Frontal cortex (tissue), 3 donors: ENCODE measurements at regions not wholly inside any gene's neighbourhood (a gene's known extent, or its start where the extent isn't known, plus 50 kb on each side); places are given as distances from the start of the nearest gene placed in this dataset.
"Not testable (repeated sequence)": the region's sequence is repeated elsewhere in the genome, so short reads cannot be mapped to it uniquely, and the experiment has no call there.

Experiments used
- DNase-seq, 2 donors: peaks; one replicate each; pipeline ENCODE4 v3.0.0; 2012; ENCODE audit warnings: low spot score in 2 of 2
- FAIRE-seq: peaks from 2 replicates; lab custom pipeline; 2012; peaks lifted over from hg19 to GRCh38; lab: Jason Lieb, UNC
- donor health status: control.
- donor health status: control.
- donor health status: control.

- DNase-seq, result no peak
- FAIRE-seq, result no peak
Measured at GRCh38 chr1:19024532-19024931, 68.1 kb upstream of the IFFO2 start.

GRCh38 chr1:19023787-19024186 is 67.3 kb upstream of the IFFO2 start:
- DNase-seq, result no peak
- FAIRE-seq, result no peak

GRCh38 chr1:19021845-19022244 is 65.4 kb upstream of the IFFO2 start:
- FAIRE-seq, result no peak
- DNase-seq, result no peak

- FAIRE-seq, DNase-seq: not testable (repeated sequence)
Measured at GRCh38 chr1:19019288-19019687, 62.8 kb upstream of the IFFO2 start.

GRCh38 chr1:19015476-19015875 is 59.0 kb upstream of the IFFO2 start:
- DNase-seq (no peak), FAIRE-seq (no peak)

- FAIRE-seq (no peak), DNase-seq (no peak)
Measured at GRCh38 chr1:19014765-19015164, 58.3 kb upstream of the IFFO2 start.

GRCh38 chr1:19013826-19014548 is 57.5 kb upstream of the IFFO2 start:
- FAIRE-seq (no peak), DNase-seq (no peak)

GRCh38 chr1:19011845-19012231 is 55.4 kb upstream of the IFFO2 start:
- no peak for DNase-seq
- FAIRE-seq, result no peak

- FAIRE-seq (no peak), DNase-seq (peak in 1 of 2 donors; percentile 36)
Measured at GRCh38 chr1:19010995-19011844, 54.7 kb upstream of the IFFO2 start.

GRCh38 chr1:19010503-19010902 is 54.0 kb upstream of the IFFO2 start:
- DNase-seq (no peak), FAIRE-seq (no peak)

GRCh38 chr1:19009882-19010321 is 53.4 kb upstream of the IFFO2 start:
- no peak for DNase-seq
- no peak for FAIRE-seq

- DNase-seq (no peak), FAIRE-seq (no peak)
Measured at GRCh38 chr1:19009126-19009881, 52.8 kb upstream of the IFFO2 start.

- DNase-seq (no peak), FAIRE-seq (no peak)
Measured at GRCh38 chr1:19007491-19008441, 51.3 kb upstream of the IFFO2 start.

- FAIRE-seq (no peak), DNase-seq (no peak)
Measured at GRCh38 chr1:19006837-19007271, 50.4 kb upstream of the IFFO2 start.
